GM04504 (cell line): ENCODE measurements at regions not wholly inside any gene's neighbourhood (a gene's known extent, or its start where the extent isn't known, plus 50 kb on each side); places are given as distances from the start of the nearest gene placed in this dataset.

Source experiments
- DNase-seq: peaks from one replicate; pipeline ENCODE4 v3.0.0-alpha.2; 2012; ENCODE audit warnings: low read depth

DNA sequence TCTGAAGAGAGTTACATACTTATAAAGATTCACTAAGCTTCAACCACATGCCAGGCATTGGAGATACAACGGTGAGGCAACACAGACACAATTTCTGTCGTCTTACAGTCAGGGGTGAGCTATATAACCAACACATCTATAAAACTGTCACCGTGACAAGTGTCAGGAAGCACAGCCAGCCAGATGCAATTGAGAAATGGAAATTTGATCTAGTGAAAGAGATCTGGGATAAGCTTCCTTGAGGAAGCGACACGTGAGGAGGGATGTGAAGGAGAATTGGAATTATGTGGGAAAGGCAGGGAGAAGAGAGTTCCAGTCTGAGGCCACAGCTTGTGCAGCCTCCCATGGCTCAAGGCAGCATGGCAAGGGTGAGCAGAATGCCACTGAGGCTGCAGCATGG is 50.9 kb upstream of the ZNF354B start:
- DNase-seq = no peak

DNA sequence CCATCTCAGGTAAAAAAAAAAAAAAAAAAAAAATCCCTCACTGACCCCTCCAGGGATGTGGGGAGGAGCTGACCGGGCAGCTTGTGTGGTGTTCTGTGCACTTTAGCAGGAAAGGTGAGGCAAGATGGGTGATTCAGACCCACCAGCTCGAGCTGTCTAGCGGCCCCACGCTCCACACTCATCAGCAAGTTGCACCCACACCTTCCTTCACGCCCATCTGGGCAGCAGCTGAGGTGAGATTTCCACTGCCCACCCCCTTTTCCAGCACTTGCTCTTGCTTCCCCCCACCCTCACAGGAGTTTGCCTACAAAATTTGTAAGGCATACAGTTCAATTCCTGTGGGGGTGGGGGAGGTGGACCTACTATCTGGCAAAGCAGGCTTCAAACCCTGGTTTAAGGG is 58.7 kb upstream of the ZNF354B start:
- no peak for DNase-seq

DNA sequence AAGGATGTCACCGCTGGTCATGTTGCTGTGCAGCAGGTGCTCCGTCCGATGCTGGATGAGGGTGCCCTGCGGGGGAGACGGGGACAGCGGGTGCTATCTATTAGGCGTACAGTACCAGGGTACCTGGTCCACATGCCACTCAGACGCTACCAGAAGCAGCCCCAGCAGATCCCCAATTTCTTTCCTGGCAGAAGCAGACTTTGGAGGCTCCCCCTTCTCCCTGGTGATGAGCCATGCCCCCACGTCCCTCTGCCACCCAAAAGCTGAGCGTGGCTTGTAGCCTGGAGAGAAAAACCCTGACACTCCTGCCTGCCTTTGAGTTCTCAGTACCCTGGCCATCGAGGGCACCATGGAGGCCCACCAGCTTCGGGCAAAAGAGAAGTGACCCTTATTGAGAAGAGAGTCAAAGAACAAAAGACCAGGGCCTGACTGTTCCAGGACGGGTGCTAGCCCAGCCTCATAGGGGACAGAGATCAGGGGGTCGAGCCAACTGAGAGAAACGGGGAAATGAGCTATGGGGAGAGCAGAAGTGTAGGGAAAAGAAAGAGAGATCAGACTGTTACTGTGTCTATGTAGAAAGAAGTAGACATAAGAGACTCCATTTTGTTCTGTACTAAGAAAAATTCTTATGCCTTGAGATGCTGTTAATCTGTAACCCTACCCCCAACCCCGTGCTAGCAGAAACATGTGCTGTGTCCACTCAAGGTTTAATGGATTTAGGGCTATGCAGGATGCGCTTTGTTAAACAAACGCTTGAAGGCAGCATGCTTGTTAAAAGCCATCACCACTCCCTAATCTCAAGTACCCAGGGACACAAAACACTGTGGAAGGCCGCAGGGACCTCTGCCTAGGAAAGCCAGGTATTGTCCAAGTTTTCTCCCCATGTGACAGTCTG is 62.0 kb upstream of the ZNF354B start:
- DNase-seq = no peak

DNA sequence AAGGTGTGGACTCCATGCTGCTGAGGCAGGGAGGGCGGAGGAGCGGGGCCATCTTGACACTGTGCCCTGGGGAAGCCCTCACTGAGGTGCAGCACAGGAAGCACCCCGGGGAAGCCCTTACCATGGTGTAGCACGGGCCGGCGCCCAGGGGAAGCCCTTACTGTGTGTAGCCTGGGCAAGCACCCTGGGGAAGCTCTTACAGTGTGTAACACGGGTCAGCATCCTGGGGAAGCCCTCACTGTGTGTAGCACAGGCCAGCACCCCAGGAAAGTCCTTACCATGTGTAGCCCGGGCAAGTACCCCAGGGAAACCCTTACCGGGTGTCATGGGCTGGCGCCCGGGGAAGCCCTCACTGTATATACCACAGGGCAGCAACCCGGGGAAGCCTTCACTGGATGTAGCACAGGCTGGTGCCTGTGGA is 62.6 kb upstream of the ZNF354B start:
- DNase-seq = no peak

DNA sequence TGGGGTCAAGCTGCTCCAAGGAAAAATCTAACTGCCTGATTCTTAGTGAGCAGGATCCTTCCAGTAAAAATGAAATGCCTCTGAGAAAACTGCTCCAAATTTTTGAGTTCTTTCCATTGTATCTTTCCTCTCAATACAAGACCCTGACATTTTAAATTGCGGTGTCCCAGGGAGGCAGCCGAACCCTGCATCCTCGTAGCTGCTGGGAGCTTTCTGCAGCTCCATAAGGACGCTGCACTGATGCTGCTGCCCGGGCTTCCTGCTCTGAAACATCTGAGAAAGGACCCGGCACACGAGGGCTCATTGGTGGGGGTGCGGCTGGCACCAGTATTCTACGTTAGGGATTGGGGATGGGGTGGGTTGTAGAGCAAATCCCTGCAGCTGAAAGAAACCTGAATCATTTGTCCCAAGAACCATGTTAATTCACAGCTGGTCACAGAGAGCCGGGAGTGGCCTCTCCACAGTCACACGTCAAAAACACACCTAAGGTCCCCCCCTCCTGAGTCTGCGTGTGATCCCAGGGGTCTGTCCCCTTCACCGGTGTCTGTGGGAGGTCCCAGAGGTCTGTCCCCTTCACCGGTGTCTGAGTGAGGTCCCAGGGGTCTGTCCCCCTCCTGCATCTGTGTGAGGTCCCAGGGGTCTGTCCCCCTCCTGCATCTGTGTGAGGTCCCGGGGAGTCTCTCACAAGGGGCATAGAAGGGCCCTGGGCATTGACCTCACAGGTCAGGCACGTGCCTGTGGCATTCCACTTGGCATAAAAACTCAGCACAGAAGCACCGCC is 63.4 kb upstream of the ZNF354B start:
- DNase-seq = no peak

DNA sequence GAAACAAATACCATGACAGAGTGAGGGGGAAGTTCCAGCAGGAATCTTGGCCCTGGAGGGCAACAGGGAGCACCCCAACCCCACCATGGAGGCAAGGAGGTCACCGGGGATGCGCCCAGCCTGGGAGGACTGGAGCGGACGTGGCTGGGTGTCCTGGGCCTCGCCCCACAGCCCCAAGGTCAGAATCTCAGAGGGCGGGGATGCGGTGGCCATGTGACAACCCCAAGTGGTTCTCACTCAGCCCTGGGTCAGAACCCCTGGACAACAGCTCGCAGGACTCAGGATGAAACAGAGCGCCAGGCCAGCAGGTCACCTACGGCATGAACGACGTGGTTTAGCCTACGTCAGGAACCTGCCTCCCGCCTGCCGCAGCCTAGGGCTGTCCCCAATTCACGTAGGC is 64.0 kb upstream of the ZNF354A start:
- DNase-seq = no peak

DNA sequence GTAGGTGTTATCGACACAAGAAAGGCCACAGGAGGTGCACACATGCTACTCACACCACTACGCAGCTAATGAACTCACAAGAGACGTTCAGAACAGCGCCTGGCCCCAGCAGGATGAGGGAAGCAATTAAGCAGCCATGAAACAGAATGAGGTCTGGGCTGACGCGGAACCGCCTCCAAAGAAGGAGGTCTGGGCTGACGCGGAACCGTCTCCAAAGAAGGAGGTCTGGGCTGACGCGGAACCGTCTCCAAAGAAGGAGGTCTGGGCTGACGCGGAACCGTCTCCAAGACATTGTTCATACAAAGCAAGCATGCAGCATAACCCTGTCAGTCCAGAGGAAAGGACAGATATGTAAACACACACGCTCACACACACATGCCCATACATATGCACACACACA is 63.2 kb upstream of the ZNF354A start:
- no peak for DNase-seq

DNA sequence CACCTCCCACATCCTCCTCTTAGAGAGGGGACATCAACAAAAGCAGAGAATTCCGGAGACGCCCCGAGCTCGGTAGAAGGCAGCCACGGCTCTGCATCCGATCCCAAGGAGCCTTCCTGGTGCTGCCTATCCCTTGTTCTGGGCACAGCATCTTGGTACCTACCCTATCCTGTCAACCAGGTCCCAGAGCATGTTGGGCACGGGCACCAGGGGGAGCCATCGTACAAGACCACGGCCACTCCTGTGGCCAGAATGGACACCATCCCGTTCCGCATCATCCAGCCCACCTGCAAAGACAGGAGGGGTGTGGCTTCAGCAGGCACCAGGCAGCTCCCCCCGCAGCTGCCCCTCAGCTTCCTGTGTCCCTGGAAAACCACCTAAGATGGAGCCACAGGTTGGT is 62.7 kb upstream of the ZNF354A start:
- DNase-seq = no peak

DNA sequence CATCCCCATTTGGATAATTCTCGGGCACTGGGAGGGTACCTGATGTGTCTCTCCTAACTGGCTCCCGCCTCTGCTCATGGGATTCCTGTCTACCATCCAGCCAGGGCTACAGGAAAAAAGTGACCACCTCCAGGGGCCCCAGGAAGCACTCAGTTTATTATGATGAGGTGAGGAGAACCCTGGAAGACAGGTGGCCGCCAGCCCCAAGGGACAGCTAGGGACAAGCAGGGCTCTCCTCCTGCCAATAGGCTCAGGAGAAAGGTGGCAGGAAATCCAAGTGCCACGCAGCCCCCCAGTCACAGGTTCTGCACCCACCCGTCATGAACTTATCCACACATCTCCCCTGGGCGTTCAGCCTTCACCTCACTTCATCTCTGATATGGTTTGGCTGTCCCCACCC is 61.5 kb upstream of the ZNF354A start:
- no peak for DNase-seq

DNA sequence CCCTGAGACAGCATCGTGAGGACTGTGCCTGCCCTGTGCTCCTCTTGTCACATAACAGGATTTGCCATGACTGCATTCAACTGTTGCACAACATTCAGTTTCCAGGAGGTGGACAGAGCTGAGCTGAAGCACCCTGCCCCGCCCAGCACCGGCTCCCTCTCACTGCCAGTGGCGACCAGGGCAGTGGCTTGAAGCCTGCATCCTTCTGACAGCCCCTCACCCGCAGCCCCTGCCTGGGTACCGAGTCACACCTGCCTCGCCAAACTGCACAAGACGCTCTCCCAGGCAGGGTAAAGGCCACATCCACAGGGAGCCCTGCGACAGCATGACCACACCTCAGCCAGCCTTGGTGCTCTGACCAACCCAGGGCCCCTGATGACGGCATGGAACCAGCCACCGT is 59.9 kb upstream of the ZNF354A start:
- DNase-seq = no peak

DNA sequence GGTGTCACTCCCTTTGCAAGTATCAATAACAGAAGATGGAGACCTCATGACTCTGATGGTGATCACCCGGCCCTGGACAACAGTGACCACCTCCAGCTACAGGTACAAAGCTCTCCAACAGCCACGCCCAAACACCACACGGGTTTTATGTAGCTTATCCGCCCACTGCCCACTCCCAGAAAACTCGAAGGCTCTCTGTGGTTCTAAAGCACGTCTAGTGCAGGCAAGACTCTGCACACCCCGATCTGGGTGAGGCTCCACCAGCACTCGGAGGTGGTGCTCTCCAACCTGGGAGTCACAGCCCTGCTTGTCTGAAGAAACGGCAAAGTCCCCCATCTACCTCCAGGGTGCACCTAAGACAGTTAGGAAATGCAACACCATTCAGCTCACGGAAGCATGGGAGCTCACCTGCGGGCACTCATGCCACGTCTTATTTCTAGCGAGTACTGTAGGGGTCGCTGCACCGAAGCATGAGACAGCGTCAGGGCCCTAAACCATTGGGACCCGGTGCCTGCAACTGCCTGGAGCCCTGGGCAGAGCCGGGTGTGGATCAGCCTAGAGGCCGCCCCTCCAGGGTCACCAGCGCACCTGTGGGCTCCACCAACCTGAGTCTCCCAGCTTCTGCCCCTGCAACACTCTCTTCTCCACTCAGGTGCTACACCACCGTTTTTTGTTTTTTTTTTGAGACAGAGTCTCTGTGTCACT is 58.1 kb upstream of the ZNF354A start:
- DNase-seq = no peak

DNA sequence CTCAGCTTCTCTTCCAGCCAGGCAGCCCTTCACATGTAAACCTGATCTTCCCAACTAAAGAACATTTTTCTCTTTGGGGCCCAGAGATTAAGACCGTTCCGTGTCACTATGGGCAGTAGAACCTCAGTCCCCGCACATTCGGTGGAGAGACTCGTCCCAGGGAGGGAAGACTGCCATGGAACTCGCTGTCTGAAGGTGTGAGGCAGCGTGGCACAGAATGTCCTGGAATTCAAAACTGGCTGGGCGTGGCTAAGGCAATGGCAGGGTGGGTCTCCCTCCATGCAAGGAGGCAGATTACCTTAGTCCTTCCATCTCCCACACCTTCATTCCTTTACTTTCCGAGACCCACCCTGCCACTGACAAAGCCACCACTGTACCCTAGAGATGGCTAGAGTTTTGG is 57.4 kb upstream of the ZNF354A start:
- DNase-seq = no peak

DNA sequence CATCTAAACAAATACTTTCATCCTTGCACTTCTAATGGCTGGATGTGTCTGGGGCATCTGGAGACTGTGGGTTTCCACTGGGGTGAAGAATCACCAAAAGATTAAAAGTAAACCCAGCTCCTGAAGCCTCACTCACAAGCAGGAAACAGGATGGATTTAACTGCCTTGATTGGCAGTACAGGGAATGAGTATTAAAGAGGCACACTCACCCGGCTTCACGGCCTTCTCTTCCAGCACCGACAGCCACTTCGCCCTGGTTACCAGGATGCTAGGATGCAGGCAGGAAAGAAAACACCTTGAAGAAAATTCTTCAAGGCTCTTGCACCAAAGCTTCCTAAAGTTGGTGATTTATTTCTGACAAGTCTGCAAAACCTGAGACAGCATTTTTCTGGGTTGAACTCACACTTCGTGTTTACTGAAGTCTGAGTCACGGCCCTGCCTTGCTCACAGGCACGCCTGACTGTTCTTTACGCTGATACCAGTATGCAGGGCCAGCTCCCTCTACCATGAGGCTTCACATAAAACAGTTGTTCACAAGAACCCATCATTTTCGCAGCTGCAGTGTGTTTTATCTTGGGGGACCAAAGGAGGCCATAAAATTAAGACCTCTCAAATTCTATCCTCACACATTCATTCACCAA is 56.5 kb upstream of the ZNF354A start:
- peak; percentile 48 for DNase-seq

DNA sequence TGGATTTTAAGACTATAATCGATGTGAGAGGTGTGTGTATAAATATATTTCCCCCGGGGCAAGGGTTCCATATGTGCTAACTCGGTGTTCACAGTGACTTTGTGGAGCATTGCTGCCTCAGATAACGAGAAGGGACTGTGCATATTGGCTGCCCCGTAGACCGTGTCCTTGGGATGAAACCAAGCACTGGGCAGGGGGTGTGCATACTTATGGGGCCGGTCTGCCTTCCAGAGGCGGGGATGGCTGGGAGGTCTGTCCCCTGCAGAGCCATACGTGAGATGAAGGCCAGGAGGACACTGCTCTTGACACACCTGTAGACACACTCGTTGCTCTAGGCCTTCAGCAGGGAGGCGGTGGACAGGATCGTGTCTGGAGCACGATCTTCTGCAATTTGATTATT is 56.0 kb upstream of the ZNF354A start:
- DNase-seq = no peak

DNA sequence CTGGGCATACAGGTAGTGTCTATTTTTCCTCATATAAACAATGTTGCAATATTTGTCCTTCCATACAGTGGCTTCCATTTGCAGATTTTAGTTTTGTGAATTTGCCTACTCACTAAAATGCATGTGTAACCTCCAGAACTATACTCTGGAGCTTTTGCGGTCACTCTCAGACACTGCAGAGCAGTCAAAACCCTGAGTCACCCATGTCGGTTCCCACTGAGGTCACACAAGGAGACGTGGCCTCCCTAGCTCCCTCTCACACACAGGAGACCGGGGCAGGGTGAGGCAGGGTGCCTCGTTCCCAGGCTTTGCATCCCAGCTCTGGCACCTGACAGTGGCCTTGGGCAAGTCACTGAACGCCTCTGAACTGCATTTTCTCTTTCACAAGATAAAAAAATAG is 55.5 kb upstream of the ZNF354A start:
- peak; percentile 36 for DNase-seq

DNA sequence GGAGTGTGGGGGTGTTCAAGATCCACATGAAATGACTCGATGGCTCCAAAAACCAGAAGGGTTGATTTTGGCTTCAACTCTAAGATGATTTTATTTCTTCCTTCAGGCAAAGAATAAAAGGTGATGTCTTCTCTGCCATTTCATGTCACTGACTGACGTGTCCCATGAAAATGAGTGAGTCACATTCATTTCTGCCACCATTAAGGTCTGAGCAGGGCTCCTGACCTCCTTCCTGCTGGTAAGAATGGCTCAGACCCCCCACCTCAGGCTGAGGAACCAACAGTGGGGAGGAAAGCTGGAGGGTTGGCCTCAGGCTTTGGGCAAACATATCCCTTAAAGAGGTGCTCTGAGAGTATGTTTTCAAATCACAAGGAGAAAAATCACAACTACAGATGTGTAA is 53.9 kb upstream of the ZNF354A start:
- no peak for DNase-seq

DNA sequence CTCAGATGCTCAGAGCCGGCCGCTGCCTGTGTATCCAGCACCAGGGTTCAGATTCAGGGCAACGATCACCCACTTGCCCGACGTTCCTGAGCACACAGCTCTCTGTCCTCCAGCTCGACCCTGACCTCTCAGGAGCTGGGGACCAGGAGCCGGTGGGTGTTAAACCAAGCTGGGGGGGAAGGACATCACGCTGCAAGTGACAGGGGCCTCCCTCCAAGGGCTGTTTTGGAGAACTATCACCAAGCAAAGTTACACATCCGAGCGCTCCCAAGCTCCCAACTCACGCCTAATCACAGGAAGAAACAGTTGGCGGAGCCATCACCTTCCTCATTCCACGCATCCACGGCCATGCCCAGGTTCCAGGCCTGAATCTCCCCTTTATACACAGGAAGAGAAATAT is 51.5 kb upstream of the ZNF354A start:
- DNase-seq = no peak

DNA sequence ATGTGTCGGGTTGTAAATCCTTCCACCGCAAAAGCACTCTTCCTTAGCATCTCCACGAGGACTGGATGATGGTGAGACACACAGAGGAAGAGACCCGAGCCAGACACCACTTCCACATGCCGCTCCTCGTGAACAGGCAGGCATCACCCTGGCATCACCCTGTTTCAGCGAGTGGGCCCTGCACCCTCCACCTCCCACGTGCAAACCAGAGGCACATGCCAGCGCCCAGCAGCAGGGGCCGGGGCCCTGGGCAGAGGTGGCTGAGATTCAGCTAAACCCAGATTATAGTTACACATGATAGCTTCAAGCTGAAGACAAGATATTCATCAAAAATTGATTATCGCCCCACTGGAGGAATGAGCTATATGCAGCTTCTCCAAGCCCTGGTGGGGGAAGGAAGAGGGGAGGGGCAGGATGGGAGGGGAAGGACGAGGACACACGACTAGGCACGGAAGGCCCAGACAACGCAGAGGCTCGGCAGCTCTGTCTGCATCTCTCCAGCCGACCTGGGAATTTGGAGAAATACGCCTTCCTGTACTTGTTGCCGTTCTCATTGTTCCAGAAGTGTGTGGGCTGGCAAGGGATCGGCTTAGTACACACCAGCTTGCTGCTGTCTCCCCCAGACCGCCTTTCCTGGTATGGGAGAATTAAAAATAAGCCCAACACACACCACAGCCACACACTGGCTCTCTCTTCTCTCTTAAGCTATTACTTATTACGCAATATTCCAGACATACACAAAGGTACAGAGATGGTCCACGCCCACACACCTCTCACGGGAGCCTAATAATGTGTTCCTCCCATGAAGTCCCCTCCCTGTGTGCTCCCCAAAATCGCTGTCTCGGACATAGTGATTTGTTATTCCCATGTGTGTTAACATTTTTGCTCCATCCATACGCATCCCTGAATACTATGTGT is 50.4 kb upstream of the ZNF354A start:
- no peak for DNase-seq
